Adrenal gland (tissue), 5 donors: ENCODE measurements at regions not wholly inside any gene's neighbourhood (a gene's known extent, or its start where the extent isn't known, plus 50 kb on each side); places are given as distances from the start of the nearest gene placed in this dataset.

Source experiments
- POLR2A ChIP-seq, 2 donors: fragments of 450-650 bp; IDR thresholded peaks; one replicate each; pipeline ENCODE4 v1.6.1; 2017; ENCODE audit warnings: antibody characterized with exemption in 2 of 2, mild to moderate bottlenecking in 2 of 2, moderate library complexity in 1 of 2
- TF ChIP-seq, protein P1 (sequence below), 6 experiments: fragments of 450-650 bp in 4 of 6; fragments of 200-600 bp in 2 of 6; sonication (generic) in 1 of 6; IDR thresholded peaks; 1 replicate in 5 of 6; 2 replicates in 1 of 6; pipeline versions ENCODE4 v1.5.1 to v1.8.0; 2016 to 2021; ENCODE audit warnings: antibody characterized with exemption in 6 of 6, mild to moderate bottlenecking in 2 of 6, moderate library complexity in 1 of 6
- donor health status: DM: no; HTN: no; CAD: no.

DNA sequence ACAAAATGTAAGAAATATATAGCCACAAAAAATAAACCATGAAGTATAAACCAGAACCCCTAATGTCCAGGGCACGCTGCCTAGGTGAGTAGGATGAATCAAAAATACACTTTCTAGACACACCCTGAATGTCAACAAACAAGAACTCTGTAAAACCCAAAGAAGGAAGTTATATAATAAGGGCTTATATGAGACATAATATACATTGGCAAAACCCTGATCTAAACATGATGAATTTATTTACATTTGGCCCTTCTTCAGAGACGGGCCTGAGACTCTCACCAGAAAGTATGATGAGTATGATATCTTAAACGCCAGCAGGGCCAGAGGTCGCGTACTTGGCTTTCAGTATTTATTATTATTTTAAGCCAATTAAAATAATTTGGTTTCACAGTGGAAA is 125.1 kb upstream of the FST start:
- TF ChIP-seq, protein P1, sequence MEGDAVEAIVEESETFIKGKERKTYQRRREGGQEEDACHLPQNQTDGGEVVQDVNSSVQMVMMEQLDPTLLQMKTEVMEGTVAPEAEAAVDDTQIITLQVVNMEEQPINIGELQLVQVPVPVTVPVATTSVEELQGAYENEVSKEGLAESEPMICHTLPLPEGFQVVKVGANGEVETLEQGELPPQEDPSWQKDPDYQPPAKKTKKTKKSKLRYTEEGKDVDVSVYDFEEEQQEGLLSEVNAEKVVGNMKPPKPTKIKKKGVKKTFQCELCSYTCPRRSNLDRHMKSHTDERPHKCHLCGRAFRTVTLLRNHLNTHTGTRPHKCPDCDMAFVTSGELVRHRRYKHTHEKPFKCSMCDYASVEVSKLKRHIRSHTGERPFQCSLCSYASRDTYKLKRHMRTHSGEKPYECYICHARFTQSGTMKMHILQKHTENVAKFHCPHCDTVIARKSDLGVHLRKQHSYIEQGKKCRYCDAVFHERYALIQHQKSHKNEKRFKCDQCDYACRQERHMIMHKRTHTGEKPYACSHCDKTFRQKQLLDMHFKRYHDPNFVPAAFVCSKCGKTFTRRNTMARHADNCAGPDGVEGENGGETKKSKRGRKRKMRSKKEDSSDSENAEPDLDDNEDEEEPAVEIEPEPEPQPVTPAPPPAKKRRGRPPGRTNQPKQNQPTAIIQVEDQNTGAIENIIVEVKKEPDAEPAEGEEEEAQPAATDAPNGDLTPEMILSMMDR (IDR thresholded peaks at IDR 0.05), result no peak
- TF ChIP-seq POLR2A (IDR thresholded peaks at IDR 0.05), result no peak
